ENCODE measurements at regions not wholly inside any gene's neighbourhood (a gene's known extent, or its start where the extent isn't known, plus 50 kb on each side); places are given as distances from the start of the nearest gene placed in this dataset.
"Not testable (repeated sequence)": the region's sequence is repeated elsewhere in the genome, so short reads cannot be mapped to it uniquely, and the experiment has no call there.

- TF ChIP-seq, protein P1, sequence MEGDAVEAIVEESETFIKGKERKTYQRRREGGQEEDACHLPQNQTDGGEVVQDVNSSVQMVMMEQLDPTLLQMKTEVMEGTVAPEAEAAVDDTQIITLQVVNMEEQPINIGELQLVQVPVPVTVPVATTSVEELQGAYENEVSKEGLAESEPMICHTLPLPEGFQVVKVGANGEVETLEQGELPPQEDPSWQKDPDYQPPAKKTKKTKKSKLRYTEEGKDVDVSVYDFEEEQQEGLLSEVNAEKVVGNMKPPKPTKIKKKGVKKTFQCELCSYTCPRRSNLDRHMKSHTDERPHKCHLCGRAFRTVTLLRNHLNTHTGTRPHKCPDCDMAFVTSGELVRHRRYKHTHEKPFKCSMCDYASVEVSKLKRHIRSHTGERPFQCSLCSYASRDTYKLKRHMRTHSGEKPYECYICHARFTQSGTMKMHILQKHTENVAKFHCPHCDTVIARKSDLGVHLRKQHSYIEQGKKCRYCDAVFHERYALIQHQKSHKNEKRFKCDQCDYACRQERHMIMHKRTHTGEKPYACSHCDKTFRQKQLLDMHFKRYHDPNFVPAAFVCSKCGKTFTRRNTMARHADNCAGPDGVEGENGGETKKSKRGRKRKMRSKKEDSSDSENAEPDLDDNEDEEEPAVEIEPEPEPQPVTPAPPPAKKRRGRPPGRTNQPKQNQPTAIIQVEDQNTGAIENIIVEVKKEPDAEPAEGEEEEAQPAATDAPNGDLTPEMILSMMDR (conservative IDR thresholded peaks at IDR 0.05; ENCODE audit: low read depth, low read length), result no peak
- DNase-seq (ENCODE audit: low read depth), result no peak
- no peak overlapping the region for H3K4me3 ChIP-seq (ENCODE audit: low read depth, low read length)
Measured at GRCh38 chr12:53868511-53868986, 70.1 kb upstream of the HOXC13 start.

- TF ChIP-seq, protein P1 (conservative IDR thresholded peaks at IDR 0.05; ENCODE audit: low read depth, low read length), result no peak
- DNase-seq (ENCODE audit: low read depth), result no peak
- H3K4me3 ChIP-seq (ENCODE audit: low read depth, low read length), result no peak overlapping the region
Measured at GRCh38 chr12:53869500-53869899, 69.1 kb upstream of the HOXC13 start.

- H3K4me3 ChIP-seq (ENCODE audit: low read depth, low read length), result no peak overlapping the region
- DNase-seq (ENCODE audit: low read depth), result no peak
- TF ChIP-seq, protein P1 (conservative IDR thresholded peaks at IDR 0.05; ENCODE audit: low read depth, low read length), result no peak
Measured at GRCh38 chr12:53870117-53870516, 68.5 kb upstream of the HOXC13 start.

DNA sequence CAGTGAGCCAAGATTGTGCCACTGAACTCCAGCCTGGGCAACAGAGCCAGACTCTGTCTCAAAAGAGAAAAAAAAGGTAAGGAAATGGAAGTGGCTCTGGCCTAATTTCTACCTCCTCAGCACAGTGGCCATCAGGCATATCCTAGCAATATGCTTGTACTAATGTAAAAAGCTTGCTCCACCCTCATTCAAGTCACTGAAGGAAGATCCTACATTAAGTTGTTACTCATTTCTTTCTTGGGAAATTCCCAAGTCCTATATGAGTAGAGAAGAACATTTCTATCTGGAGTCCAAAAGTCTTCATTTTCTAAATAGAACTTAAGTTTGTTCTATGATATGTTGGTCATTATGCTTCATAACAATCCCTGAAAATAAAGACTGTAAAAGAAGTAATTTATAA lies 67.3 kb upstream of the HOXC13 start:
- DNase-seq (ENCODE audit: low read depth), result no peak
- no peak overlapping the region for H3K4me3 ChIP-seq (ENCODE audit: low read depth, low read length)
- TF ChIP-seq, protein P1 (conservative IDR thresholded peaks at IDR 0.05; ENCODE audit: low read depth, low read length), result no peak

GRCh38 chr12:53872367-53872766 lies 66.3 kb upstream of the HOXC13 start:
- no peak overlapping the region for H3K4me3 ChIP-seq (ENCODE audit: low read depth, low read length)
- no peak for DNase-seq (ENCODE audit: low read depth)
- TF ChIP-seq, protein P1 (conservative IDR thresholded peaks at IDR 0.05; ENCODE audit: low read depth, low read length), result no peak

DNA sequence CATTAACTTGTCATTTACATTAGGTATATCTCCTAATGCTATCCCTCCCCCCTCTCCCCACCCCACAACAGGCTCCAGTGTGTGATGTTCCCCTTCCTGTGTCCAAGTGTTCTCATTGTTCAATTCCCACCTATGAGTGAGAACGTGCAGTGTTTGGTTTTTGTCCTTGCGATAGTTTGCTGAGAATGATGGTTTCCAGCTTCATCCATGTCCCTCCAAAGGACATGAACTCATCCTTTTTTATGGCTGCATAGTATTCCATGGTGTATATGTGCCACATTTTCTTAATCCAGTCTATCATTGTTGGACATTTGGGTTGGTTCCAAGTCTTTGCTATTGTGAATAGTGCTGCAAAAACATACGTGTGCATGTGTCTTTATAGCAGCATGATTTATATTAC lies 60.7 kb upstream of the HOXC13 start:
- not testable (repeated sequence) for H3K4me3 ChIP-seq (ENCODE audit: low read depth, low read length); DNase-seq (ENCODE audit: low read depth)

- no peak for DNase-seq (ENCODE audit: low read depth)
- no peak overlapping the region for H3K4me3 ChIP-seq (ENCODE audit: low read depth, low read length)
- TF ChIP-seq, protein P1 (conservative IDR thresholded peaks at IDR 0.05; ENCODE audit: low read depth, low read length), result no peak
Measured at GRCh38 chr12:53887006-53887405, 51.6 kb upstream of the HOXC13 start.

DNA sequence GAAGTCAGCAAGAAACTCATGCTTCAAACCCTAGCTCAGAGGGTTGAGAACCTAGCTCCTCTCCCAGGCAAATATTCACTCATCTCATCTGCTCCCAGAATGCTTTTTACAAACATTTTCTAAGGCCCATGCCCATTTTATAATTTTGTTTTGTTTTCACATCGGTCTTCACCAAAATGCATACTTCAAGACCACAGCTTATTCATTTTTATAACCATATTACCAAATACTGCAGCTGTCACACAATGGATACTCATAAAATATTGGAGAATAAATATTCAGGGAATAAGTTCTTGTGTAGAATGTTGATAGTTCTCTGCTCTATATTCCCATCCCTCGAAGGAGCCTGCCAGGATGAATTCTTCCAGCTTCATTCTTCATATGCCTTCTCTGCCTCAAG lies 50.8 kb upstream of the HOXC13 start:
- TF ChIP-seq, protein P1 (conservative IDR thresholded peaks at IDR 0.05; ENCODE audit: low read depth, low read length), result no peak
- DNase-seq (ENCODE audit: low read depth), result no peak
- no peak overlapping the region for H3K4me3 ChIP-seq (ENCODE audit: low read depth, low read length)
